ENCODE measurements at regions not wholly inside any gene's neighbourhood (a gene's known extent, or its start where the extent isn't known, plus 50 kb on each side); places are given as distances from the start of the nearest gene placed in this dataset.

- Histone ChIP-seq H2AFZ (no peak overlapping the region), H3K9me3 (ENCODE audit: control insufficient read depth, low read length) (no peaks in the 10 kb centered on the region), H3K27ac (no peak overlapping the region), H3K4me3 (ENCODE audit: low read depth, low read length) (no peak overlapping the region), H3K79me2 (no peaks in the 10 kb centered on the region), H3K9ac (no peak overlapping the region), H3K4me1 (no peaks in the 10 kb centered on the region), H3K4me2 (ENCODE audit: low read length) (no peak overlapping the region), H3K27me3 (ENCODE audit: control insufficient read depth, insufficient read depth, low read length) (no peaks in the 10 kb centered on the region), H3K36me3 (ENCODE audit: control insufficient read depth, insufficient read depth, low read length) (no peaks in the 10 kb centered on the region)
- TF ChIP-seq, protein P1, sequence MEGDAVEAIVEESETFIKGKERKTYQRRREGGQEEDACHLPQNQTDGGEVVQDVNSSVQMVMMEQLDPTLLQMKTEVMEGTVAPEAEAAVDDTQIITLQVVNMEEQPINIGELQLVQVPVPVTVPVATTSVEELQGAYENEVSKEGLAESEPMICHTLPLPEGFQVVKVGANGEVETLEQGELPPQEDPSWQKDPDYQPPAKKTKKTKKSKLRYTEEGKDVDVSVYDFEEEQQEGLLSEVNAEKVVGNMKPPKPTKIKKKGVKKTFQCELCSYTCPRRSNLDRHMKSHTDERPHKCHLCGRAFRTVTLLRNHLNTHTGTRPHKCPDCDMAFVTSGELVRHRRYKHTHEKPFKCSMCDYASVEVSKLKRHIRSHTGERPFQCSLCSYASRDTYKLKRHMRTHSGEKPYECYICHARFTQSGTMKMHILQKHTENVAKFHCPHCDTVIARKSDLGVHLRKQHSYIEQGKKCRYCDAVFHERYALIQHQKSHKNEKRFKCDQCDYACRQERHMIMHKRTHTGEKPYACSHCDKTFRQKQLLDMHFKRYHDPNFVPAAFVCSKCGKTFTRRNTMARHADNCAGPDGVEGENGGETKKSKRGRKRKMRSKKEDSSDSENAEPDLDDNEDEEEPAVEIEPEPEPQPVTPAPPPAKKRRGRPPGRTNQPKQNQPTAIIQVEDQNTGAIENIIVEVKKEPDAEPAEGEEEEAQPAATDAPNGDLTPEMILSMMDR (IDR thresholded peaks at IDR 0.05): no peak
Measured at GRCh38 chr13:90205911-90206310, 1141.6 kb upstream of the MIR17HG start.

DNA sequence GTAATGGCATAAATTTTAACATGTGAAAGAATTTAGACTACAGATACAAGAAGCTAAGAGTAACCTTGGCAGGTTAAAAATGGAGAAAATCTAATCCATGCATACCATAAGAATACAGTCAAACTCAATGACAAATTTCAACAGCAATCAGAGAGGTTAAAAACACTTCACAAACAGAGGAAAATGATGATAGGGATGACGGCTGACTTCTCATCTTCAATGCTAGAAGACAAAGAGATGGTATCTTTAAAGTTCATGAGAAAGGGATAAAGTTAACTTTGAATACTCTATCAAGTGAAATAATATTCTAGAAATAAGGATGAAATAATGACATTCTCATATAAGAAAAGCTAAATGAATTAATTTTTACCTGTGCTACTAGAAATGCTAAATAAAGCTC is 1130.2 kb upstream of the MIR17HG start:
- Histone ChIP-seq H2AFZ (no peak overlapping the region), H3K27me3 (ENCODE audit: control insufficient read depth, insufficient read depth, low read length) (no peaks in the 10 kb centered on the region), H3K9ac (no peak overlapping the region), H3K4me2 (ENCODE audit: low read length) (no peak overlapping the region), H3K4me1 (no peaks in the 10 kb centered on the region), H3K4me3 (ENCODE audit: low read depth, low read length) (no peak overlapping the region), H3K79me2 (no peaks in the 10 kb centered on the region), H3K36me3 (ENCODE audit: control insufficient read depth, insufficient read depth, low read length) (no peaks in the 10 kb centered on the region), H3K9me3 (ENCODE audit: control insufficient read depth, low read length) (no peaks in the 10 kb centered on the region), H3K27ac (no peak overlapping the region)
- TF ChIP-seq, protein P1 (IDR thresholded peaks at IDR 0.05): no peak

DNA sequence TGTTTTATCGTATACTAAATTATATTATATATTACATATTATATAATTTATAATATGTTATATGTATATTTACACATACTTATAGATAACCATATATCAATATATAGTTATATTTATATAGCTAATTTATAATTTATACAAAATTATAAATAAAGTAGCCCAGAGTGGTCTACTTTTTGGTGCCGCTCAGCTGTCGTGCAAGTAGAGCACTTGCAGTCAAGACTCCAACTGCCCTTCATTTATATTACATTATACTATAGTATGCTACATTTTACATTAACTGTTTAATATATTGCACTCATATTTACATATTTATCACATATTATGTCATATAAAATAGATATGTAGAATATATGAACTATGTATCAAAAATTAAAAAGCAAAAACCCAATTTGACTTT is 1124.7 kb upstream of the MIR17HG start:
- Histone ChIP-seq H3K27ac (no peak overlapping the region), H3K9ac (no peak overlapping the region), H3K36me3 (ENCODE audit: control insufficient read depth, insufficient read depth, low read length) (no peaks in the 10 kb centered on the region), H3K9me3 (ENCODE audit: control insufficient read depth, low read length) (no peaks in the 10 kb centered on the region), H3K4me1 (no peaks in the 10 kb centered on the region), H3K4me2 (ENCODE audit: low read length) (no peak overlapping the region), H3K4me3 (ENCODE audit: low read depth, low read length) (no peak overlapping the region), H3K79me2 (no peaks in the 10 kb centered on the region), H3K27me3 (ENCODE audit: control insufficient read depth, insufficient read depth, low read length) (no peaks in the 10 kb centered on the region), H2AFZ (no peak overlapping the region)
- TF ChIP-seq, protein P1 (IDR thresholded peaks at IDR 0.05): no peak

DNA sequence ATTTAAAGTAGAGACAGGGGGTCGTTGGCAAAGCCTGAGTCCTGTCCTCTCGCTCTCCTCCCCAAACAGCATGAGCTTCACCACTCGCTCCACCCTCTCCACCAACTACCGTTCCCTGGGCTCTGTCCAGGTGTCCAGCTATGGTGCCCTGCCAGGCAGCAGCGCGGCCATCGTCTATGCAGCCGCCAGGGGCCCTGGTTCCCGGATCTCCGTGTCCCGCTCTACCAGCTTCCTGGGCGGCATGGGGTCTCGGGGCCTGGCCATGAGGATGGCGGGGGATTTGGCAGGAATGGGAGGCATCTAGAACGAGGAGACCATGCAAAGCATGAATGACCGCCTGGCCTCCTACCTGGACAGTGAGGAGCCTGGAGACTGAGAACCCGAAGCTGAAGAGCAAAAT is 1117.2 kb upstream of the MIR17HG start:
- no peaks in the 10 kb centered on the region for H3K36me3 ChIP-seq (ENCODE audit: control insufficient read depth, insufficient read depth, low read length)
- H2AFZ ChIP-seq: no peak overlapping the region
- TF ChIP-seq, protein P1 (IDR thresholded peaks at IDR 0.05): no peak
- H3K9me3 ChIP-seq (ENCODE audit: control insufficient read depth, low read length): no peaks in the 10 kb centered on the region
- no peaks in the 10 kb centered on the region for H3K27me3 ChIP-seq (ENCODE audit: control insufficient read depth, insufficient read depth, low read length)
- no peak overlapping the region for H3K9ac ChIP-seq
- H3K4me1 ChIP-seq: no peaks in the 10 kb centered on the region
- H3K27ac ChIP-seq: no peak overlapping the region
- no peak overlapping the region for H3K4me3 ChIP-seq (ENCODE audit: low read depth, low read length)
- no peaks in the 10 kb centered on the region for H3K79me2 ChIP-seq
- no peak overlapping the region for H3K4me2 ChIP-seq (ENCODE audit: low read length)

DNA sequence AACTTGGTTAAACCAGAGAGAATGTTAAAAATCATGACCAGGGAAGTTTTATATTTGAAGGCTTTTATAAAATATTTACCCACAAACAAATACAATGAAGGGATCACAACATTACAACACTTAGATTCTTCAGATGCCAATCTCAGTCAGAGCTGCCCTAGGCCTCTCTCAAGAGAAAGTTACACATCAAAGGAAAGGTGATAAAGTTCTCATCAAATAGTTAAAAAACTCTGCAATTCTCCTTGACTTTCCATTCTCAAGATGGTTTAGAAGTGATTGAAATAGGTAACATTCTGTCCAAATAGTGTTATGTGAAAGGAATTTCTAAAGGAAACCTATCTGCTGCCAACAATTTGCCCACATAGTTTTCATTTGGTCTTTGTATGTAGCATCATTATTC is 1115.2 kb upstream of the MIR17HG start:
- Histone ChIP-seq H3K36me3 (ENCODE audit: control insufficient read depth, insufficient read depth, low read length) (no peaks in the 10 kb centered on the region), H3K9ac (no peak overlapping the region), H3K79me2 (no peaks in the 10 kb centered on the region), H3K9me3 (ENCODE audit: control insufficient read depth, low read length) (no peaks in the 10 kb centered on the region), H3K4me1 (no peaks in the 10 kb centered on the region), H3K27me3 (ENCODE audit: control insufficient read depth, insufficient read depth, low read length) (no peaks in the 10 kb centered on the region), H3K27ac (no peak overlapping the region), H3K4me2 (ENCODE audit: low read length) (no peak overlapping the region), H2AFZ (no peak overlapping the region), H3K4me3 (ENCODE audit: low read depth, low read length) (no peak overlapping the region)
- TF ChIP-seq, protein P1 (IDR thresholded peaks at IDR 0.05): no peak

Measured in parathyroid adenoma (tissue), 2 donors.